ENCODE measurements at regions not wholly inside any gene's neighbourhood (a gene's known extent, or its start where the extent isn't known, plus 50 kb on each side); places are given as distances from the start of the nearest gene placed in this dataset.
"Not testable (repeated sequence)": the region's sequence is repeated elsewhere in the genome, so short reads cannot be mapped to it uniquely, and the experiment has no call there.

GRCh38 chr7:131057794-131058070, 269.9 kb upstream of the MKLN1 start:
- DNase-seq (no peak), ATAC-seq (ENCODE audit: insufficient read depth, low FRiP score) (no peak)
- Histone ChIP-seq H3K27me3 (ENCODE audit: control insufficient read depth in 3 of 3, insufficient read depth in 3 of 3, low read length in 2 of 3) (no peaks in the 10 kb centered on the region), H3K9me3 (ENCODE audit: control insufficient read depth in 4 of 4, insufficient read depth in 3 of 4, low read length in 3 of 4) (no peaks in the 10 kb centered on the region), H3K9ac (ENCODE audit: insufficient read depth in 1 of 2, low read length in 2 of 2) (no peak overlapping the region), H3K4me3 (no peak overlapping the region), H3K36me3 (ENCODE audit: control insufficient read depth in 4 of 4, insufficient read depth in 4 of 4, low read length in 4 of 4) (peaks cover 0 to 4% (median under 1%) of the 10 kb centered on the region in 4 donors), H3K4me1 (ENCODE audit: control insufficient read depth in 5 of 5, insufficient read depth in 5 of 5, low read length in 5 of 5) (peaks cover 0 to 24% (median 0%) of the 10 kb centered on the region in 5 donors), H3K27ac (ENCODE audit: low read depth in 1 of 2, low read length in 1 of 2) (peak overlapping the region in 1 of 2 donors; percentile 59)
- 10 to 16% methylated on average over 2 of the region's 2 CpGs for WGBS, 2 donors
- TF ChIP-seq CTCF (IDR thresholded peaks at IDR 0.05; ENCODE audit: control extremely low read depth, extremely low read depth): no peak

- H3K9me3 ChIP-seq (ENCODE audit: control insufficient read depth in 4 of 4, insufficient read depth in 3 of 4, low read length in 3 of 4); DNase-seq; H3K27me3 ChIP-seq (ENCODE audit: control insufficient read depth in 3 of 3, insufficient read depth in 3 of 3, low read length in 2 of 3); H3K36me3 ChIP-seq (ENCODE audit: control insufficient read depth in 4 of 4, insufficient read depth in 4 of 4, low read length in 4 of 4); H3K27ac ChIP-seq (ENCODE audit: low read depth in 1 of 2, low read length in 1 of 2); H3K4me3 ChIP-seq; ATAC-seq (ENCODE audit: insufficient read depth, low FRiP score); H3K9ac ChIP-seq (ENCODE audit: insufficient read depth in 1 of 2, low read length in 2 of 2): not testable (repeated sequence)
- H3K4me1 ChIP-seq (ENCODE audit: control insufficient read depth in 5 of 5, insufficient read depth in 5 of 5, low read length in 5 of 5): peaks cover 0 to 24% (median 0%) of the 10 kb centered on the region in 5 donors
- WGBS, 2 donors: 93 to 96% methylated on average over 36 of the region's 36 CpGs
These were observed 269.0 kb upstream of the MKLN1 start for GRCh38 chr7:131058561-131059288.

GRCh38 chr7:131059401-131059800, 268.3 kb upstream of the MKLN1 start:
- H3K27ac ChIP-seq (ENCODE audit: low read depth in 1 of 2, low read length in 1 of 2); H3K27me3 ChIP-seq (ENCODE audit: control insufficient read depth in 3 of 3, insufficient read depth in 3 of 3, low read length in 2 of 3); DNase-seq; H3K4me3 ChIP-seq; H3K36me3 ChIP-seq (ENCODE audit: control insufficient read depth in 4 of 4, insufficient read depth in 4 of 4, low read length in 4 of 4); ATAC-seq (ENCODE audit: insufficient read depth, low FRiP score); H3K9me3 ChIP-seq (ENCODE audit: control insufficient read depth in 4 of 4, insufficient read depth in 3 of 4, low read length in 3 of 4); H3K9ac ChIP-seq (ENCODE audit: insufficient read depth in 1 of 2, low read length in 2 of 2): not testable (repeated sequence)
- H3K4me1 ChIP-seq (ENCODE audit: control insufficient read depth in 5 of 5, insufficient read depth in 5 of 5, low read length in 5 of 5): peaks cover 0 to 21% (median 0%) of the 10 kb centered on the region in 5 donors
- 88 to 98% methylated on average over 4 of the region's 4 CpGs for WGBS, 2 donors

GRCh38 chr7:131061158-131061557, 266.5 kb upstream of the MKLN1 start:
- Histone ChIP-seq H3K9ac (ENCODE audit: insufficient read depth in 1 of 2, low read length in 2 of 2) (no peak overlapping the region), H3K36me3 (ENCODE audit: control insufficient read depth in 4 of 4, insufficient read depth in 4 of 4, low read length in 4 of 4) (peaks cover 0 to 1% (median 0%) of the 10 kb centered on the region in 4 donors), H3K4me3 (no peak overlapping the region), H3K27me3 (ENCODE audit: control insufficient read depth in 3 of 3, insufficient read depth in 3 of 3, low read length in 2 of 3) (no peaks in the 10 kb centered on the region), H3K4me1 (ENCODE audit: control insufficient read depth in 5 of 5, insufficient read depth in 5 of 5, low read length in 5 of 5) (peaks cover 0 to 10% (median 0%) of the 10 kb centered on the region in 5 donors), H3K27ac (ENCODE audit: low read depth in 1 of 2, low read length in 1 of 2) (peak overlapping the region in 1 of 2 donors; percentile 53), H3K9me3 (ENCODE audit: control insufficient read depth in 4 of 4, insufficient read depth in 3 of 4, low read length in 3 of 4) (no peaks in the 10 kb centered on the region)
- ATAC-seq (ENCODE audit: insufficient read depth, low FRiP score): no peak
- no peak for DNase-seq
- TF ChIP-seq CTCF (IDR thresholded peaks at IDR 0.05; ENCODE audit: control extremely low read depth, extremely low read depth): no peak
- WGBS, 2 donors: 73 to 77% methylated on average over 5 of the region's 5 CpGs
